Right lobe of liver (tissue), 4 donors: ENCODE measurements at regions not wholly inside any gene's neighbourhood (a gene's known extent, or its start where the extent isn't known, plus 50 kb on each side); places are given as distances from the start of the nearest gene placed in this dataset.

ENCODE experiments used
- POLR2A ChIP-seq: fragments of 450-650 bp; IDR thresholded peaks from one replicate; pipeline ENCODE4 v1.6.1; 2017; ENCODE audit warnings: antibody characterized with exemption, mild to moderate bottlenecking
- TF ChIP-seq, protein P1 (sequence below), 4 donors: fragments of 200-600 bp in 3 of 4; fragments of 450-650 bp in 1 of 4; IDR thresholded peaks; one replicate each; pipeline versions ENCODE4 v1.5.1 to v1.8.0; 2016 to 2022; ENCODE audit warnings: antibody characterized with exemption in 4 of 4, mild to moderate bottlenecking in 2 of 4
- donor health status: DM: no; HTN: no; CAD: no.
- donor health status: DM: no; HTN: no; CAD: no.
- donor health status: DM: no; HTN: yes; CAD: no.

DNA sequence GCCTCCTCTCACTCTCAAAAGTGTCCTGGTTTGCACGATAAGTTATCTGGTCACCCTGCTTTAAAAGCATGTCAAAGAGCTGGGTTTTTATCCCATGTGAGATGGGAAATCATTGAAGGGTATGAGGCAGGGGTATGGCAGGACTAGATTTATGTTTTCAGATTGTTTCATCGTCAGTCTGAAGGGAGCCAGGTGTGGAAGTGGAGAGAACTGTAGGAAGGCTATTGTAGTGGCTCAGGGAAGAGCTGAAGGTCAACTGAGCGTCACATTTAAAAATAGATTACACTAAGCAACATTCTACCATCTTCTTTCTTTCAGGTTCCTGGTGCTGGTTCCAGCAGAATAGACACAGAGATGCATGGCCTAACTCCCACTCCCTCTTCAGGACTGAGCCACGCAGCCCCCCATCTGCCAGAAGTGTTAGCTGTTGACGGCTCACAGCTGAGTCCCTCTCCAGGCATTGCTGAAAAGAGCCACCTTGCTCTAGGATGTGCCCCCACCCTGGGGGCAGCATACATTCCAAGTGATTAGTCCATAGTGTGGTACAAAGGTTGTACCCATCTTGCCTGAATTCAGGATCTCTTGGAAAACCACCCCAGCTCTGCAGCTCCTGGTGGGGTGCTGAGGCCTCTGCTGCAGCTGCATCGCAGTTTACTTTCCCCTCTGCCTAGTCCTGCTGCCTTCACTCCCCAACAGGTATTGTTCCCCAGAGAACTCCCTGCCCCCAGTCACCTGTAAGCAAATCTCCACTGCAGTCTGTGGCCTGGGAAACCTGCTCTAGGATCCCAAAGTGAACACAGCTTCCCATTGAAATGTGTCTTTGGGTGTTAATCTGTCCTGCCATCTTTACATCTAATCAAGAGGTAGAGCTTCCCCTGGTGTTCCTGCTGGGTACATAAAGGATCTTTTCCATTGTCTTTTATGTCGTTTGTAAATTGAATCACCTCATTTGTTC lies 79.5 kb upstream of the KLF7 start:
- TF ChIP-seq, protein P1, sequence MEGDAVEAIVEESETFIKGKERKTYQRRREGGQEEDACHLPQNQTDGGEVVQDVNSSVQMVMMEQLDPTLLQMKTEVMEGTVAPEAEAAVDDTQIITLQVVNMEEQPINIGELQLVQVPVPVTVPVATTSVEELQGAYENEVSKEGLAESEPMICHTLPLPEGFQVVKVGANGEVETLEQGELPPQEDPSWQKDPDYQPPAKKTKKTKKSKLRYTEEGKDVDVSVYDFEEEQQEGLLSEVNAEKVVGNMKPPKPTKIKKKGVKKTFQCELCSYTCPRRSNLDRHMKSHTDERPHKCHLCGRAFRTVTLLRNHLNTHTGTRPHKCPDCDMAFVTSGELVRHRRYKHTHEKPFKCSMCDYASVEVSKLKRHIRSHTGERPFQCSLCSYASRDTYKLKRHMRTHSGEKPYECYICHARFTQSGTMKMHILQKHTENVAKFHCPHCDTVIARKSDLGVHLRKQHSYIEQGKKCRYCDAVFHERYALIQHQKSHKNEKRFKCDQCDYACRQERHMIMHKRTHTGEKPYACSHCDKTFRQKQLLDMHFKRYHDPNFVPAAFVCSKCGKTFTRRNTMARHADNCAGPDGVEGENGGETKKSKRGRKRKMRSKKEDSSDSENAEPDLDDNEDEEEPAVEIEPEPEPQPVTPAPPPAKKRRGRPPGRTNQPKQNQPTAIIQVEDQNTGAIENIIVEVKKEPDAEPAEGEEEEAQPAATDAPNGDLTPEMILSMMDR (IDR thresholded peaks at IDR 0.05), result no peak
- no peak for TF ChIP-seq POLR2A
